ENCODE measurements at regions not wholly inside any gene's neighbourhood (a gene's known extent, or its start where the extent isn't known, plus 50 kb on each side); places are given as distances from the start of the nearest gene placed in this dataset.
"Not testable (repeated sequence)": the region's sequence is repeated elsewhere in the genome, so short reads cannot be mapped to it uniquely, and the experiment has no call there.

DNA sequence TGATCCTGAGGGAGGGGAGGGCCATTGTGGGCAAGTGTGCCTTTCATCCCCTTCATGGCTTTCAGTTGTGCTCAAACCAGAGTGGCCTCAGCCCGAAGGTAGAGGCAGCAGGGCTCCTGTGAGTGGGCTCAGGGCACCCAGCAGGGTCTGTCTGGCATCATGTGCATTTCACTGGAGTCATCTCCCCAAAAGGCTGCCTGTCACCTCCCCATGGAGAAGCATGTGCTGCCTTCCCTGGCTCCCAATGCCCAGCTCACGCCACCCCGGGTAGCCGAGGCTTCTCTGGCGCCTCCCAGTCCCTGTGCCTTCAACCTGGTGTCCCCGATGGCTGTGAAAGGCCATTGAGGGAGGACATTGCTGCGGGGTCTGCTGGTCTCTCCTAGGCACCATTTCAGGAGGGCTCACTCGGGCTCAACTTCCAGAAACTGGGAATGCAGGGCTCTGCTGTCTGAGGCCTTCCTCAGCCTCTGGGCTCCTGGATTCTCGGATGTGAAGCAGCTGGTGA is 213.9 kb downstream of the BANP start:
- DNase-seq: not testable (repeated sequence)

DNA sequence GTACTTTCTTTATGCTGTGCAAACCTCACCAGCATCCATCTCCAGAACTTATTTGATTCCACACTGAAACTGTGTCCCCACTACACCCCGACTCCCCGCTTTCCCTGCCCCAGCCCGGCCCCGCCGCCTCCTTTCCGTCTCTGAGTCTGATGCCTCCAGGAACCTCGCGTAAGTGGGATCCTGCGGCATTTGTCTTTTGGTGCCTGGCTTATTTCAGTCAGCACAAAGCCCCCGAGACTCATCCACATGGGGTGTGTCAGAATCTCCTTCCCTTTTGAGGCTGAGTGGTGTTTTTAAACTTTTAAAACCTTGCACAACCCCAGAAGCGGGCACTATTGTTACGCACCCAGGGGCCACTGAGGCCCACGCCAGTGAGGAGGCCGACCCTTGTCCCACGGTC is 214.4 kb downstream of the BANP start:
- DNase-seq: not testable (repeated sequence)

DNA sequence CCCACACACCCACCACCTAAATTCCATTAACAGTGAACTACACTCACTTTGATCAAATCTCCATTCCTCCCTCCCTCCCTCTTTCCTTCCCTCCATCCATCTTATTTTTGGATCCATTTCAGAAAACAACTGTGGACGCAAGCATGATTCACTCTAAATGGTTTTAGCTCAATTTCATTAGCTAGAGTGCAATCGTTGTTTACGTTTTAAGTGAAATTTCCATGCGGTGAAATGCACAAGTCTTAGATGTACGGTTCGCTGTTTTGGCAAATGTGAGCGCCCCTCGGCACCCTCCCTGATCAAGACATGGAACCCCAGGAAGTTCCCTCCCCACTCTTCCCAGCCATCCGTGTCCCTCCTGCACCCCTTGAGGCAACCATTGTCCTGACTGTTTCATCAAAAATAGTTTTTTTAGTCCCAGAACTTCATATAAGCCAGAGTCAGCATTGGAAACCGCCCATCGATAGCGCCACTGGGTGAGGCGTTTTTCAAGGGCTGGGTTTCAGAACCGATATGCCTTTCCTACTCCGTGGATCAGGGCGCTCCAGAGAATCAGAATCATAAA is 215.1 kb downstream of the BANP start:
- not testable (repeated sequence) for DNase-seq

DNA sequence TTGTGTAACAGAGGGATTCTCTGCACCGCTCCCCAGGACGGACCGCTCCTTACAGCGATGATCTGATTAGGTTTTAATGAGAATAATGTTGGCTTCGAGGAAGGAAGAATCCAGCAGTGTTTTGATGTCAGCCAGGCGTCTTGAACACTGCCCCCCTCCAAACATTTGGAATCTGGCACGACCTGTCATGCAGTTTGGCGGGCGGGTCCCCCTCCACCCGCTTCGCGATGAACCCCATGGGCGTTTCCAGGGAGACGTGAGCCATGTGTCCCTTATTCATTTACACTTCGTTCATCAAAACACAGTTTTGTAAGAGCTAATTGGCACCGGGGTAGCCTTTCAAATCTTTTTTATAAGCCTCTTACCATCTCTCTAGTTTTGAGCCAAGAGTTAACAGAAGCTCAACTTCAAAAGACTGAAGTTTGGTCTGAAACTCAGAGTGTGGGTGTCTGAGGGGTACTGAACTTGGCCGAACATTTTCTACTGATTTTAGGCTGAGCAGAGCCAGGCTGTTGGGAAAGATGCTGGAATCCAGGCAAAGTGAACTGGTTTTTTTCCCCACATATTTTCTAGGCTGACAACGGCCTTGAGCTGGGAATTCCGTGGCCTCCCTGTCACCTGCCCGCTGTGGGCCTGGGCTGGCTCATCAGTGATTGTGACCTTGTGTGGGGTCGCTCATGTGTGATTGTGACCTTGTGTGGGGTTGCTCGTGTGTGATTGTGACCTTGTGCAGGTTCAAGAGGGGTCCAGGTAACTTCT is 214.8 kb upstream of the ZNF469 start:
- not testable (repeated sequence) for DNase-seq

DNA sequence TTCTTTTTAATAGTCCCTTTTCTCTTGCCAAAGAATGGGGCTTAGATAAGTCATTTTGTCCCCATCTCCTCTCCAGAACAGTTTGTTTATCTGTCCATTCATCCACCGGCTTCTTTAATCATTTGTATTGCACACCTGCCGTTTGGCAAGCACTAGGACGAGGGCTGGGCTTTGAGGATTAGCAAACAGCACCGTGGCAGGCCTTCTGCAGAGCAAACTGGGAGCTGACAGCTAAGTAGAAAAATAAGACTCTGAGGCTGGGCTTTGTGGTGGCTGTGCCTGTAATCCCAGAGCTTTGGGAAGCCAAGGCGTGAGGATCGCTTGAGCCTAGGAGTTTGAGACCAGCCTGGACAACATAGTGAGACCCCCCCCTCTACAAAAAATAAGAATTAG is 214.2 kb upstream of the ZNF469 start:
- DNase-seq: not testable (repeated sequence)

DNA sequence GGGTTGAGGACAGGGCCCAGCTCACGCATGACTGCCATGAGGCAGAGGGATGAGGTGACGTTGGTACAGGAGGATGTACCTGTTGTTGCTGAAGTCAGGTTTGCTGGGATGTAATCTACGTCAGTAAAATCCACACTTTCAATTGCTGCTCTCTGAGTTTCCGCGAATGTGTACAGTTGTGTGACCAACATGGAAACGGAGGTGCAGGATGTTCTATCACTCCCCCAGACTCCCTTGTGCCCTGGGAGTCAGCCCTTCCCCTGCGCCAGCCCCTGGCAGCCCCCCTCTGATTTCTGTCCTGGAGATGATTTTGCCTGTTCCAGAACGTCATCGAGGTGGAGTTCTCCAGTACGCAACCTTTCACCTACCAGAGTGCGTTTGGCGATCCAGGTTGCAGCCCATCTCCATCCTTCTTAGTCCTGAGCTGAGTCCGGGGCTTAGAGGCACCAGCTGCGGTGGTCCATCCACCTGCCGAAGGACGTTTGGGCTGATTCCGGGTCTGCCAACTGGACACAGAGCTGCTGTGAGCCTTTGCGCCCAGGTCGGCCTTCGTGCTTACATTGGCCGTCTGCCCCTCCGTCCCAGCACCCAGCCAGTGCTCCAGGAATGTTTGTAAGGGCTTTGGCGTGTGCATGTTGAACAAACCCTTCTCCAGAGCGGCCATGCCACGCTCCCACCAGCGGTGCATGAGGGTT is 213.5 kb upstream of the ZNF469 start:
- not testable (repeated sequence) for DNase-seq

DNA sequence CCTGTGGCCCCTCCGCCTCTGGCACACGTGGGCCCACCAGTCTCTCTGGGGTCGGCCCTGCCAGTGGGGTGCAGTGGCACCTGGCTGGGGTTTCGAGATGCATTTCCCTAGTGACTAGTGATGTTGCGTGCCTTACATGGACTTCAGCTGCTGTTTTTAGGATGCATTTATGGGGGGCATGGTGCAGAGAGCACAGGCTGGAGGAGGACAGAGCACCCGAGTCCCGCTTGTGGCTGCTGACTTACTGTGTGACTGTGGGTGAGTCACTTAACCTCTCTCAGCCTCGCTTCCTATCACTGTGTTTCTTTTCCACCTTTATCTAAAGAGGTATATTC is 213.0 kb upstream of the ZNF469 start:
- not testable (repeated sequence) for DNase-seq

DNA sequence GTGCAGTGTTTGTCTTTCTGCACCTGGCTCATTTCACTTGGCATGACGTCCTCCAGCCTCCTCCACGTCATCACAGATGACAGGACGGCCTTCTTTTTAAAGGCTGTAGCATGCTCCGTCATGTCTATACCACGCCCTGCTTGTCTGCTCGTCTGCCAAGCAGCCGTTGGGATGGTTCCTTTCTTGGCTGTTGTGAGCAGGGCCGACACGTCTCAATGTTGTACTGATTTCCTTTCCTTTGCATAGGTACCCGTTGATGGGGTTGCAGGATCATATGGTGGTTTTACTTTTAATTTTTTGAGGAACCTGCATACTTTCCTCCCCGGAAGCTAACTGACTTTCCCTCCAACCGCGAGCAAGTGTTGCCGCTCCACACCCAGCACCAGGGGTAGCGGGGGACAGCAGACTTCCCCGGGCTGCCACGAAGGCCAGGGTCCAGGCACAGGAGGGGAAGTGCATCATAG is 212.2 kb upstream of the ZNF469 start:
- DNase-seq: no peak

DNA sequence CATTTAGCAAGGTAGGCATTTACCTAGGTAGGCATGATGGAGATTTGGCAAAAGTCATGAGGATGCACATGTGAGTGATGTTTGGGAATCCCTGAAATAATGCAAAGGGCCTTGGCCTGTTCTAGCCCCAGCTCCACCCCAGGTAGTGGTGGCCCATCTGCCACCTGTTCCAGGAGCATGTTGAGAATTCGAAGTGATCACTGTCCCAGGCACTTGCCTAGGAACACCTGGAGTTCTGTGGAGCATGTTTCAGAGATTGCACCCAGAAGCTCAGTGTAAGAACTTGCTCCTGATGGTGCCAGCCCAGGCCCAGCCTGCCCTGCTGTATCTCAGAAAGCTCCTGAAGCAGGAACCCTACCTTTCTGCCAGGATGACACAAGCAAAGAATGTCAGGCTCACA is 211.6 kb upstream of the ZNF469 start:
- not testable (repeated sequence) for DNase-seq

DNA sequence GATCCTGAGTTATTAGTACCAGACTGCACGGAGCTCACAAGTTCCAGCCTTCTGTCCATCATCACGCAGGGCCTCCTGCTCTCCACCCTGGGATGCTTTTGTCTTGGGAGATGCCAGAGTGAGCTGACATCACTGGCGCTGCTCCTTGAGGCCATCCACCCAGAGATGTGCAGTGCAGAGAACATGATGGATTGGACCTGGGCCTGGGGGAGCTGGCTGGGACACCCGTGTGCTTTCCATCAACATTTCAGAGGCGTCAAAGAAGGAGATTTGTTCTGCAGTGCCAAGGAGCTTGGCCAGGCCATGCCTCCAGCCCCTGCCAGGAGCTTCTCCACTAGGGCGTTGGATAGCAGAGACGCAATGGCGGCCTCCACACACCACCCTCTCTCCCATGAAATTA is 206.6 kb upstream of the ZNF469 start:
- not testable (repeated sequence) for DNase-seq

DNA sequence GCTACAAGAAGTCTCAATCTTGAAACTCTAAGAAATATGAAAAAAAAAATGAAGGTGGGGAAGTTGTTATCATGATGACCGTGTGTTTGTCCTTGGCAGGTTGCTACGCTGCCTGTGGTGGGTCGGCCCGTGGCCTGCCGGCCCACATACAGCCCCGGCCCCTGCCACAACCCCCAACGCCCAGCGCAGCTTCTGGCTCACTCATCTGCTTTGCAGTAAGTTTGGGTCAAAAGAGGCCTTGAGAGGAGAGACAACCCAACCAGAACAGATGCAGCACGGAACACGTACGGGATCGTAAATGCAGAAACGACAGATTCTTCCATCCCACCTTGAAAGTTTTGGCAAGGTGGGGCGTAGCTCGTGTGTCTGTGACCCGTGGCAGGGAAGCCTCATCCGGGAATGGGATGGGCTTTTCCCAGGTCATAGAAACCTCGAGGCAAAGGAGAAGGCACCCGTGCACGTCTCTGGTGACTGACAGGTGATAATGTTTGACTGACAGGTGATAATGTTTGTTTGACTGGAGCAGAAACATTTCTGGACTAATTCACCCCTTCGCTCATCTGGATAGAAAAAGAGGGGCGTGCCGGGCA is 206.1 kb upstream of the ZNF469 start:
- DNase-seq: not testable (repeated sequence)

DNA sequence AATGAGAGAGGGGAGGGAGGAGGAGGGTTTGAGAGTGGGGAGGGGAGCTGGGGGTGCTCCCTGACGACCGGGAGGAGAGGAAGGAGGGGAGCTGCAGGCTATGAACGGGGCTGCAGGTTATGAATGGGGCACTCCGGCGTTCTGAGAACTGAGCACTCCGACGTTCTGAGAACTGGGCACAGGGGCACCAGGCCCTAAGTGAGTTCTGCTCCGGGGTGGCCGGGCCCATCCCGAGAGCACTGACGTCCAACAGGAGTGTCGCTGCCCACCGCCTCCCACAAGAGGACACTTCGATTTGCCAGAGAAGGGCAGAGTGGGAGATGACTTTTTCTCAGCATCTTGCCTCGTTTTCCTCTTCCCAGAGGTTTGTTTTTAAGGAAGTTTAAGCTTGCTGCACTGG is 204.5 kb upstream of the ZNF469 start:
- DNase-seq: not testable (repeated sequence)

DNA sequence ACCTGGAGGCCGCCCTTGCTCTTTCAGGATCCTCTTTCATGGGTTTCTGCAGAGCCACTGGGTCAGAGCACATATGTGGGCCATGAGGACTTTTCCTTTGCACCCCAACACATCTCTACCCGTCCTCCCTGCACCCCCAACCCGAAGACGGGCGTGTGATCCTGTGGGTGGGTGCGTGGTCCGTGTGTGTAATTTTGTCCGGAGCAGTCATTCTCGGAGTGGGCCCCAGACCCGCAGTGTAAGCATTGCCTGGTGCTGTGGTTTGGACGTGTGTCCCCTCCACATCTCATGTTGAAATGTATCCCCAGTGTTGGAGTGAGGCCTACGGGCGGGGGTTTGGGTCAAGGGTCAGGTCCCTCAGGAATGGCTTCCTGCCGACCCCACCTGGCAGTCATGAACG is 203.9 kb upstream of the ZNF469 start:
- not testable (repeated sequence) for DNase-seq

DNA sequence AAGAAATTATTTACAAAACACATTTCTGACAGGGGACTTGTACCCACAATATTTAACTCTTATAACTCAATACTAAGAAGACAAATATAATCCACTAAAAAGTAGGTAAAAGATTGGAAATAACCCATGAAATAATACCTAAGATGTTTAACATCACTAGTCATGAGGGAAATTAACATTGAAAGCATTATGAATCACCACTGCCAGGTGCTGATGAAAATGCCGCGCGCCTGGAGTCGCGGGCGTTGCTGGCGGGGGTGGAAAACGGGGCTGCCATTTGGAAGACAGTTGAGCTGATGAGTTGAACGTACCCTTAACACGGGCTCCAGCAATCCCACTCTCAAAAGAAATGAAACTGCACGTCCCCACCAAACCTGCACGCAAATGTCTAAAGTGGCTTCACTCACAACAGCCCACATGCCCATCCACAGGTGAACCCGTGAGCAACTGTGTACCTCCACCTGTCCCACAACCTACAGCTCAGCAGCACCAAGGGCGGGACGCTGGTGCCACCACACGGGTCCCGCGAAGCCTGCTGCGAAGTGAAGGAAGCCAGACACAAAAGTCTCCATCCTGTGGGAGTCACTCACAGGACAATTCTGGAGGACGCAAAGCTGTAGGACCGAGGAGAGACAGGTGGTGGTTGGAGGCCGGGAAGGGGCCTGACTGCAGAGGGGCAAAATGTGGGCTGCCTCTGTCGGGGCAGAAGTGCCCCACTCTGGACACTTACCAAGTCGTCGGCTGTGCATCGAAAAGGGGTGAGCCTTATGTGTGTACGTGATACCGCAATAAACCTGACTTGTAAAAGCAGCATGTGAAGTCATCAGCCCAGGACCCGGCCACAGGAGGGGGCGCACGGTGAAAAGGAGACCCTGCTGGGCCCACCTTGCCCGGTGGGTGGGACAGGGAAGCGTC is 199.5 kb upstream of the ZNF469 start:
- not testable (repeated sequence) for DNase-seq

DNA sequence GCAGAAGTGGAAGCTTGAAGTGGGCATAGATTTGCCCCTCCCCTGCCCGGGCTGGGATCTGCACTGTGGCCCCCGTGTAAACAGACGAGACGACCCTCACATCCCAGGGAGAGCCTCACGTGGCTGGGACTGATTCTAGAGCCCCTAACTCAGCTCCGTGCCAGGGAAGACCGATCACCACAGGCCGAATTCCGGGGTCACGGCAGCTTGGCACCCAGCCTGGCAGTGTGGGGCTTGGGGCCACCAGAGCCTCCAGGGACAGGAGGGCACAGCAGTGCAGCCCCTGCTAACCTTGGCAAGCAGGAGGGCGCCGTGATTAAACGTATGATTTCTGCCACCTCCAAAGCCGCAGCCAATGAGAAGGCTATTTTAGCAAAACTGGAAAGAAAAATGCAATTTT is 198.7 kb upstream of the ZNF469 start:
- not testable (repeated sequence) for DNase-seq

DNA sequence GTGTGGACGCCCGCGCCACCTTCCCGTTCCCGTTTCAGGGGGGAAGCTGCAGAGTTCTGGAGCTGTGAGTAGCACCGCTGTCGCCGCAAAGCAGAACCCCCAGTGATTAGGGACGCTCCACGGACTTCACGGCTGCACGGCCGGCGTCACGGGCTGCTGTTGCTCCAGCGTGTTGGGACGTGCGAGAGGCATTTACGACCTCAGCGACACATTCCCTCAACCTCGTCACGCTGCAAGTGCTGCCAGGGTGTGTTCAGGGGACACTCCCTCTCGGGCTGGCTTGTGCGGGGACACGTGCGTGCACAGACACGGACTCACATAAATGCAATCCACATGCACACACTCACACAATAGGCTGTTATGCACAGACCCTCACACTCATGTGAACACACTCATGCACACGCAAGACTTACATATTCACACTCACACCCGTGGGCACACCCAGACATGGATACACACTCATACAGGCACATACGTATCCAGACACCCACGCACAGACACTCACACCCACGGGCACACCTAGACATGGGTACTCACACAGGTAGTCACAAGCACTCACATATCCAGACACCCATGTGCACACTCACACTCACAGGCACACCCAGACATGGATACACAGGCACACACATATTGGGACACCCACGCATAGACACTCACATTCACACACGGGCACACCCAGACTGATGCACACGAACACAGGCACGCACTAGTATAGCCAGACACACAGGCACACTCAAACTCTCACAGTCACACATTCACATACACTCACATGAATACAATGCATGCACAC is 198.0 kb upstream of the ZNF469 start:
- not testable (repeated sequence) for DNase-seq

DNA sequence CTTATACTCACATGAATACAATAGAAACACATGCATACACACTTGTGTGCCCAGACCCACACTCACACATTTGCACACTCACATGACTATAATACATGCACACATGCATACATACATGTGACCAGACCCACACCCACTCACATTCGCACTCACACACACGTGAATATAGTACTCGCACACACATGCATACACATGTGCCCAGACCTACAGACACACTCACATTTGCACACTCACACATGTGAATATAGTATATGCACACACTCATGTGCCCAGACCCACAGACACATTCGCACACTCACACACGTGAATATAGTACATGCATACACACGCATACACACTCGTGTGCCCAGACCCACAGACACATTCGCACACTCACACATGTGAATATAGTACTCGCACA is 197.4 kb upstream of the ZNF469 start:
- DNase-seq: not testable (repeated sequence)

DNA sequence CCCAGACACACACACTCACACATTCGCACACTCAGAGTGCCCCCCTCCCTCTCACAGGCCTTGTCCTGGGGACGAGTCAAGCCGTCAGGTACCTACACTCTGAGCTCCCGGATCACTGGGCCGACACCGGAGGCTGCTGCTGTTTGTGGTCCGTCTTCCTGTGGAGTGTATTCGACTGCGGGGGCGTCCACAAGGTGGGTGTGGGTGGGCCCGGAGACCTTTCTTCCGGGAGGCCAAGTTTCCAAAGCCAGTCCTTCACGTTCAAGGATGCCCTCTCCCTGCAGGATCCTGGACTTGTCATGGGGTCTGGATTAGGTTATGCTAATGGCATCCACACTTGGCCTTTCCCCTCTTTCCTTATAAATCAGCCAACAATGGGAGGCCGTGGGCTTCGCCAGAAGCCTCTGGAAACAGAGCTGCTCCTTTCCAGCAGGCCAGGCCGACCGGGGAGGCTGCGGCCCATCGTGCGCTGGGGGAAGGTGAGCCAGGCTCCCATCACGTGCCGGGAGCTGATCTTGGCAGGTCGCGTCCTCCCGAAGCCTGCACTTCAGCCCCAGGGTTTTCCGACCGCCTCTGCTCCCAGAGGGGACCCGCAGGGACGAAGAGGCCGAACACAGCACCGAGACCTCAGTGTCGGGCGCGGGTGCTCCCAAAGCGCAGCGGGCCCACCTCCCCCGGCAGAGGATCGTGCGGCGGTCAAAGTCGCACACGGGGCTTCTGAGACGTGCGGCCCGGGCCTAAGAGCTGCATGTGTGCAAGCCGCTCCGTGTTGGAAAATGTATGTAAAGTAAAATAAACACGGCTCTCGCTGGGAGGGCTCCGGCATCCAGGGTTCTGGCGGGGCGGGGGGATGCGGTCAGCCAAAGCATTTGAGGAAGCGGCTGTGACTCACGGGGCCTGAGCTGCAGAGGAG is 196.5 kb upstream of the ZNF469 start:
- DNase-seq: not testable (repeated sequence)

DNA sequence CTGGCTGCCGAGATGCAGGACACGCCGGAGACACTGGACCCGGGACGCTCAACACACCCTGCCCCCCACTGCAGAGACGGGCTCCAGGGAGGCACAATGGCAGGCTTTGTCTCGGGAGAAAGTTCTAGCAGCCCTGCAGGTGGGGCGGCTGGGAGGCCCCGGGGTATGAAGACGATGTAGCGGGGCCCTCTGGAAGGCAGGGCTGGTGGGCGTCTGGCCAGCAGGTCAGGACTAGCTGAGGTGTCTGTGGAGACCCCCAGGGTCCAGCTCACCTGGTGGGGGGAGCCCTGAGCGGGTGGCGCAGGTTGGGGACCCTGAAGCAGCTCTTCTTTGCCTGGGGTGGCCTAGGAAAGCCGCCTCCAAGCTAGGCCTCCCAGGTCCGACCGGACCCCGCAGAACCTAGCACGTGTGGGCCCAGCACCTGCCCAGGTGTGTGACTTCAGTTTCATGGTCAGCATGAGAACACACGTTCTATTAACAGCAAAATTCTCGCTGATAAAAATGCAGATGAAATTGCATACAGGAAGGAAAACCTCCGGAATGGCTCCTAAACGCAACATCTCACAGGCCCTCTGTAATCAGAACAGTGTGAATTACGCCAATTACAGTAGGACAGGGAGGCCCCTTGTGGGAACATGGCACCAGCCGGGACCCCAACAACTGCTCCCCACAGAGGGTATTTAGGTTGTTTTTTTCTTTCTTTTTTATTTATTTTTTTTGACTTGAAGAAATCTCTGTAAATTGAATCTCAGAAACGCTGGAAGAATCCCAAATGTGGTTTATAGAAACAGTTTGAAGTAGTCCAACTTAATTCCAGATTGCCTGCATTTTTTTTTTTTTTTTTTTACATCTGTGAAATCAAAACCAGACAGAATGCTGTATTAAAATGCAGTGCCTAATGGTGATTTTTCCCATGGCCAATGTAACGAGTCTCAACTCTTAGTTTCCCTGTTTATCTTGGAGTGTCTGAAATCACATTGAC is 195.6 kb upstream of the ZNF469 start:
- DNase-seq: not testable (repeated sequence)

Data from activated CD4-positive, alpha-beta T cell treated with anti-CD3 and anti-CD28 coated beads, Interleukin-2, amount 50 U/mL, for 48 hours (primary cell).